Osteocyte (in vitro differentiated cells): ENCODE measurements at regions not wholly inside any gene's neighbourhood (a gene's known extent, or its start where the extent isn't known, plus 50 kb on each side); places are given as distances from the start of the nearest gene placed in this dataset.

Experiments used
- DNase-seq: peaks from one replicate; pipeline ENCODE4 v3.0.0; 2021; ENCODE audit warnings: mixed read lengths; ENCODE audit not compliant: unreplicated experiment; ENCODE audit errors: extremely low spot score
- H3K27ac Mint-ChIP-seq: one replicate; pipeline ENCODE4 v1.8.0; 2021; ENCODE audit warnings: mild to moderate bottlenecking, mixed read lengths; ENCODE audit not compliant: unreplicated experiment
- H3K27me3 Mint-ChIP-seq: one replicate; pipeline ENCODE4 v1.8.0; 2021; ENCODE audit warnings: mixed read lengths; ENCODE audit not compliant: unreplicated experiment
- H3K36me3 Mint-ChIP-seq: one replicate; pipeline ENCODE4 v1.8.0; 2021; ENCODE audit warnings: mixed read lengths; ENCODE audit not compliant: unreplicated experiment
- H3K4me1 Mint-ChIP-seq: one replicate; pipeline ENCODE4 v1.8.0; 2021; ENCODE audit warnings: mixed read lengths; ENCODE audit not compliant: unreplicated experiment
- H3K4me3 Mint-ChIP-seq: one replicate; pipeline ENCODE4 v1.8.0; 2021; ENCODE audit warnings: mild to moderate bottlenecking, moderate library complexity, mixed read lengths; ENCODE audit not compliant: unreplicated experiment
- H3K9me3 Mint-ChIP-seq: one replicate; pipeline ENCODE4 v1.8.0; 2021; ENCODE audit warnings: mixed read lengths; ENCODE audit not compliant: unreplicated experiment
- CTCF ChIP-seq: fragments of 200-600 bp; sonication (generic); IDR thresholded peaks from 2 replicates; pipeline ENCODE4 v1.5.0; 2021; ENCODE audit warnings: antibody characterized with exemption, mild to moderate bottlenecking, moderate library complexity

GRCh38 chr17:79216391-79216790, 141.8 kb downstream of the ENGASE start:
- TF ChIP-seq CTCF = no peak
- Mint-ChIP-seq H3K27ac (no peak overlapping the region), H3K4me1 (no peaks in the 10 kb centered on the region), H3K9me3 (no peaks in the 10 kb centered on the region), H3K36me3 (no peaks in the 10 kb centered on the region), H3K4me3 (no peak overlapping the region), H3K27me3 (peaks cover 39% of the 10 kb centered on the region)
- no peak for DNase-seq

DNA sequence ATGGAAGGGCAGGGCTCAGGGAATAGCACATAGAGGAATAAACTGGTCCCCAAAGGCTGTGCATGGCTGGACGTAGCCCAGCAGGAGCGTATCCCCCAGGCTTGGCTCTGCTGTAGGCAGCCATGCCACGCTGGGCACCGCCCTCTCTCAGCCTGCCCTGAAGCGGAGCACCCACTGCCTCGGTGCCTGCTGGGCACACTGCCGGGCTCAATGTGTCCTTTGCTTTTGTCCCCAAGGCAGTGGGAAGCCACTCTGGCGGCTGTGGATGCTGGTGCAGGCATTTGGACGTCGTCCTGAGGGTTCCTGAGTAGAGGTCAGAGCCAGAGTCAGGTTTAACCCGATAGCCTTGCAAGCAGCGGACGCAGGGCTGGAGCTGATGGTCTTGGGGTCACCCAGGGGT, 141.0 kb downstream of the ENGASE start:
- H3K27ac Mint-ChIP-seq = no peak overlapping the region
- H3K27me3 Mint-ChIP-seq = peaks cover 38% of the 10 kb centered on the region
- no peaks in the 10 kb centered on the region for H3K36me3 Mint-ChIP-seq
- no peak overlapping the region for H3K4me3 Mint-ChIP-seq
- TF ChIP-seq CTCF = no peak
- H3K4me1 Mint-ChIP-seq = no peaks in the 10 kb centered on the region
- no peak for DNase-seq
- no peaks in the 10 kb centered on the region for H3K9me3 Mint-ChIP-seq

DNA sequence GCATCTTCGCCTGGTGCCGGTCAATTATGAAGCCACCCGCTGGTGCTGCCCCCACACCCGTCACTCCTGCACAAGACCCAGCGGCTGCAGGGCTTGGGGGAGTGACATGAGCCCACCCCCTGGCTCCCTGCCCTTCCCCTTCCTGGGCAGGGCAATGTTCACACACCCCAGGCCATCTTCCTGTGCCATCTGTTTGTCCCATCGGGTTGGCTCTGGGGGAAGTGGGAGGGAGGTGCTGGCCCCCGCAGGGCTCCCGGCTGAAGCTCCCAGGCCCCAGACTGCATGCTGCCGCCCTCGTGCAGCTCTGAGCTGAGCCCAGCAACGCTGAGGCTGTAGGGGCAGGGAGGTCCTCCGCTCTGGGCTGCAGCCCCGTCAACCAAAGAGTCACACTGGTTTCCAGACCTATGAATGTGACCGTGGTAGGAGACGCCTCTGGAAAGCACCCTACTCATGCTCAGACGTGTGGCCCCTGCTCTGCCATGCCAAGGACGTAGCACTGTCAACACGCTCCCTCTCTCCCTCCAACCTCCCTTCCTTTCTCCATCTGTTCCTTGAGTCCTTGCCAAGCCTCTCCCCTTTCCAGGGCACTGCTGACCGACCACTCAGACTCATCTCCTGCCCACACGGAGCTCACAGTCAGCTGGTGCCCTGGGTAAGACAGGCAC, 140.4 kb downstream of the ENGASE start:
- H3K4me3 Mint-ChIP-seq = no peak overlapping the region
- no peak overlapping the region for H3K27ac Mint-ChIP-seq
- TF ChIP-seq CTCF = no peak
- H3K4me1 Mint-ChIP-seq = no peaks in the 10 kb centered on the region
- no peaks in the 10 kb centered on the region for H3K36me3 Mint-ChIP-seq
- no peaks in the 10 kb centered on the region for H3K9me3 Mint-ChIP-seq
- H3K27me3 Mint-ChIP-seq = peaks cover 39% of the 10 kb centered on the region
- DNase-seq = no peak

- Mint-ChIP-seq H3K27me3 (peaks cover 39% of the 10 kb centered on the region), H3K4me3 (no peak overlapping the region), H3K36me3 (no peaks in the 10 kb centered on the region), H3K4me1 (no peaks in the 10 kb centered on the region), H3K9me3 (no peaks in the 10 kb centered on the region), H3K27ac (no peak overlapping the region)
- no peak for TF ChIP-seq CTCF
- no peak for DNase-seq
These were observed 139.8 kb downstream of the ENGASE start for GRCh38 chr17:79214459-79214858.

DNA sequence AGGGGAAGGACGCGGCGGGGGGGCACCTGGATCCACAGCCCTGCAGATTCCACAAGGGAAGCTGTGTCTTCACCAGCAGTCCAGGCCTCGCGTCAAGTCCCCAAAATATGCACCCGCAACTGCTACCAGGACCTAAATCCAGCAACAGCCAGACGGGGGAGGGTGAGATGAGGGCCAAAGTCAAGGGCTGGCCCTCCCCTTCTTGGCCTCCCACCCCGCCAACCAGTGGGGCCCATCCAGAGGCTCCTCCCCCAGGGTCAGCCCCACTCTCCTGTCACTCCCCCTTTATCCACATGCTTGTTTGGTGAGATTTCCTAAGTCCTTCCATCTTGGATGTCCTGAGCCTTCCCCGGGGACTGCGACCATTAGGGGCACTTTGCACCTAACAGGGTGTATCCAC, 138.7 kb downstream of the ENGASE start:
- TF ChIP-seq CTCF = no peak
- no peaks in the 10 kb centered on the region for H3K4me1 Mint-ChIP-seq
- H3K4me3 Mint-ChIP-seq = no peak overlapping the region
- DNase-seq = no peak
- H3K27me3 Mint-ChIP-seq = peaks cover 34% of the 10 kb centered on the region
- no peaks in the 10 kb centered on the region for H3K36me3 Mint-ChIP-seq
- no peak overlapping the region for H3K27ac Mint-ChIP-seq
- H3K9me3 Mint-ChIP-seq = no peaks in the 10 kb centered on the region
